Heart left ventricle (tissue), 16 donors: ENCODE measurements at regions not wholly inside any gene's neighbourhood (a gene's known extent, or its start where the extent isn't known, plus 50 kb on each side); places are given as distances from the start of the nearest gene placed in this dataset.

Source experiments
- ATAC-seq, 4 donors: fragments of 200-7000 bp; cut with Tn5 transposase; one replicate each; pipeline ENCODE4 v1.9.1; 2020 to 2022; ENCODE audit warnings: moderate library complexity in 4 of 4, mild to moderate bottlenecking in 3 of 4, moderate number of reproducible peaks in 1 of 4
- DNase-seq, 5 donors: peaks; one replicate each; pipeline ENCODE4 v3.0.0-alpha.2; 2020
- H3K27ac ChIP-seq, 12 donors: fragments of 200-600 bp; sonication (generic) in 4 of 12; one replicate each; pipeline versions ENCODE4 v1.5.0 to v1.8.0; 2016 to 2022; ENCODE audit warnings: mild to moderate bottlenecking in 2 of 12
- H3K27me3 ChIP-seq, 9 donors: fragments of 200-600 bp; sonication (generic) in 2 of 9; one replicate each; pipeline versions ENCODE4 v1.5.1 to v1.8.0; 2016 to 2022; ENCODE audit warnings: mild to moderate bottlenecking in 3 of 9
- H3K36me3 ChIP-seq, 9 donors: fragments of 200-600 bp; sonication (generic) in 2 of 9; one replicate each; pipeline versions ENCODE4 v1.5.0 to v1.8.0; 2018 to 2022; ENCODE audit warnings: mild to moderate bottlenecking in 2 of 9
- H3K4me1 ChIP-seq, 12 donors: fragments of 200-600 bp; sonication (generic) in 4 of 12; one replicate each; pipeline versions ENCODE4 v1.5.0 to v1.8.0; 2016 to 2022; ENCODE audit warnings: mild to moderate bottlenecking in 3 of 12
- H3K4me3 ChIP-seq, 12 donors: fragments of 200-600 bp; sonication (generic) in 4 of 12; one replicate each; pipeline versions ENCODE4 v1.5.0 to v1.8.0; 2017 to 2022; ENCODE audit warnings: mild to moderate bottlenecking in 9 of 12, moderate library complexity in 4 of 12
- H3K9me3 ChIP-seq, 12 donors: fragments of 200-600 bp; sonication (generic) in 4 of 12; one replicate each; pipeline versions ENCODE4 v1.5.0 to v1.8.0; 2016 to 2022; ENCODE audit warnings: mild to moderate bottlenecking in 1 of 12
- POLR2A ChIP-seq, 2 donors: fragments of 450-650 bp; IDR thresholded peaks; one replicate each; pipeline ENCODE4 v1.6.1; 2017; ENCODE audit warnings: antibody characterized with exemption in 2 of 2, mild to moderate bottlenecking in 2 of 2, moderate library complexity in 2 of 2
- WGBS, 4 donors: extraction: QIAGEN DNeasy Blood & Tissue Kit in 2 of 4; methylation state at CpG; one replicate each; pipeline versions ENCODE4 v1.1.5 to v1.1.7; 2013 to 2018; 5-methylcytosine and 5-hydroxymethylcytosine counted together
- intact Hi-C, 10 donors: fragments of 100-400 bp; cut with DNase I; formaldehyde crosslinking; loops; one replicate each; pipeline versions ENCODE4 v1.11.1 to v1.14.2; 2022
- TF ChIP-seq, protein P1 (sequence below), 12 donors: fragments of 200-600 bp; sonication (generic) in 4 of 12; IDR thresholded peaks; one replicate each; pipeline versions ENCODE4 v1.5.0 to v1.8.0; 2018 to 2022; ENCODE audit warnings: antibody characterized with exemption in 12 of 12, mild to moderate bottlenecking in 5 of 12
- donor health status: ischemic (EF 13 %, LVEDD 7.1; RV severe dilation, severe dysfunction).
- donor health status: healthy with polysubstance abuse.
- donor health status: DM: no; HTN: yes; CAD: no.
- donor health status: DM: no; HTN: no; CAD: no.
- donor health status: ischemic (EF 25% LVEDD 6.9; RV normal size, moderate dysfunction).
- donor health status: ischemic (EF 25% LVEDD 5.7; RV mildly dilated, moderate dysfunction).
- donor health status: healthy.
- donor health status: DM: yes; HTN: yes; CAD: no.
- donor health status: ischemic (EF 35%, LVEDD 5.7; RV mildly dilated, moderate dysfunction).
- donor health status: nonischemic (EF 11% LVEDD 7.7; RV severe dilation, severe dysfunction).
- donor health status: DM: yes; HTN: yes; CAD: no.
- donor health status: PGD.
- donor health status: ischemic (EF 29% LVEDD 5.4; RV normal size, mild dysfunction).
- donor health status: nonischemic (EF 23%, LVEDD 6.1; RV moderate dilation, normal function).

DNA sequence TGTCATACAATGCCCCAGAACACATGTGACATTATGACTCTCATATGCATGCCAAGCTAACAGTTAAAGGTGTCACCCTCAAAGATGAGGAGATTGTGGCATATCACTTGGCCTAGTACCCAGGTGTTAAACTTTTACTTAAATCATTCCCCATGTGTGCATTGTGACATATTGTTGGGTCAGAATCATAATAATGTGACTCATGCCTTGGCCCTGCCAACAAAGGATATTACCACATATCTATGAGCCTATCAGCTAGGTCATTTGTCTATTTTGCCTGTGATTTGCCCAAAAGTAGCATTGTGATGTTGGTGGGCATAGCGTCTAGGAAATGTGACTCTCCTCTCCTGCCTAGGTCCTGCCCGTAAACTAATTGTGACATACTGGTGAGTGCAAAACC lies 1147.1 kb upstream of the AMELY start:
- intact Hi-C loops, result no loop called here
- Histone ChIP-seq H3K27ac (no peak overlapping the region), H3K27me3 (no peaks in the 10 kb centered on the region), H3K36me3 (no peaks in the 10 kb centered on the region), H3K4me1 (no peaks in the 10 kb centered on the region), H3K9me3 (no peaks in the 10 kb centered on the region), H3K4me3 (no peak overlapping the region)
- ATAC-seq (no peak), DNase-seq (no peak)
- 89 to 95% methylated on average over 2 of the region's 2 CpGs; no CpG with 5 or more reads in 2 of the 4 donors for WGBS, 4 donors
- TF ChIP-seq POLR2A (IDR thresholded peaks at IDR 0.05), result no peak
- TF ChIP-seq, protein P1, sequence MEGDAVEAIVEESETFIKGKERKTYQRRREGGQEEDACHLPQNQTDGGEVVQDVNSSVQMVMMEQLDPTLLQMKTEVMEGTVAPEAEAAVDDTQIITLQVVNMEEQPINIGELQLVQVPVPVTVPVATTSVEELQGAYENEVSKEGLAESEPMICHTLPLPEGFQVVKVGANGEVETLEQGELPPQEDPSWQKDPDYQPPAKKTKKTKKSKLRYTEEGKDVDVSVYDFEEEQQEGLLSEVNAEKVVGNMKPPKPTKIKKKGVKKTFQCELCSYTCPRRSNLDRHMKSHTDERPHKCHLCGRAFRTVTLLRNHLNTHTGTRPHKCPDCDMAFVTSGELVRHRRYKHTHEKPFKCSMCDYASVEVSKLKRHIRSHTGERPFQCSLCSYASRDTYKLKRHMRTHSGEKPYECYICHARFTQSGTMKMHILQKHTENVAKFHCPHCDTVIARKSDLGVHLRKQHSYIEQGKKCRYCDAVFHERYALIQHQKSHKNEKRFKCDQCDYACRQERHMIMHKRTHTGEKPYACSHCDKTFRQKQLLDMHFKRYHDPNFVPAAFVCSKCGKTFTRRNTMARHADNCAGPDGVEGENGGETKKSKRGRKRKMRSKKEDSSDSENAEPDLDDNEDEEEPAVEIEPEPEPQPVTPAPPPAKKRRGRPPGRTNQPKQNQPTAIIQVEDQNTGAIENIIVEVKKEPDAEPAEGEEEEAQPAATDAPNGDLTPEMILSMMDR (IDR thresholded peaks at IDR 0.05), result no peak

DNA sequence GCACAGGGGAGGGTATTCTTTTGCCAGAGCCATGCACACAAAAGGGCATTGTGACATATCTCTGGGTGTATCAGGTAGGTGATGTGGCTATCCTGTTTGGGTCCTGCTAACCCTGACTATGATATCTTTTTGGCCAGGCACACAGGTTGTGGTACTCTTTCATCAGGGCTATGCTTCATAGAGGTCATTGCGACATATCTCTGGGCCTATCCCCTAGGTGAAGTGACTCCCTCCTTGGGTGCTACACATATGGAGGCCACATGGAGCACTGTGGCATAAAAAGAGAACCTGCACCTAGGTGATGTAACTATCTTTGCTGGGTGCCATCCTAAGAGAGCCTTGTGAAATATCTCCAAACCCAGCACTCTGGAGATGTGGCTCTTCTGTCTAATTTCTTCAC lies 1139.8 kb upstream of the AMELY start:
- TF ChIP-seq, protein P1 (IDR thresholded peaks at IDR 0.05), result no peak
- Histone ChIP-seq H3K9me3 (no peaks in the 10 kb centered on the region), H3K27ac (no peak overlapping the region), H3K36me3 (no peaks in the 10 kb centered on the region), H3K27me3 (no peaks in the 10 kb centered on the region), H3K4me3 (no peak overlapping the region), H3K4me1 (no peaks in the 10 kb centered on the region)
- ATAC-seq, result no peak
- DNase-seq, result no peak
- intact Hi-C loops, result no loop called here
- 87 to 96% methylated on average over 1 of the region's 1 CpG; no CpG with 5 or more reads in 2 of the 4 donors for WGBS, 4 donors

DNA sequence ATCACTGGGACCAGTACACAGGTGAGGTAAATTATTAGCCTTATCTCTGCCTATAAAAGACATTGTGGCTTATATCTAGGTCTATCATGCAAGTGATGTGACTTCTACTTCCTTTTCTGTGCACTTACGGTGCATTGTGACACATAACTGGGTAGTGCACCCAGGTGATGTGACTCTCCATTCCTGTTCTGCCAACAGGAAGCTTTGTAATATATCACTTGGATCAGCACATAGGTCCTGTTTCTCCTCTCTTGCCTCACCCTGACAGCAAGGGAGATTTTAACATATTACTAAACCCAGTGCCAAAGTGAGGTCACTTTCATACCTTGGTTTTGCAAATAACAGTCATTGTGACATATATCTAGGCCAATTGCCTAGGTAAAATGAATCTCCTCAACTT lies 1129.7 kb upstream of the AMELY start:
- H3K4me3 ChIP-seq, result no peak overlapping the region
- intact Hi-C loops, result no loop called here
- WGBS, 4 donors, result 79 to 81% methylated on average over 1 of the region's 1 CpG; no CpG with 5 or more reads in 2 of the 4 donors
- no peaks in the 10 kb centered on the region for H3K4me1 ChIP-seq
- DNase-seq (no peak), ATAC-seq (no peak)
- no peaks in the 10 kb centered on the region for H3K36me3 ChIP-seq
- H3K27me3 ChIP-seq, result no peaks in the 10 kb centered on the region
- no peak overlapping the region for H3K27ac ChIP-seq
- H3K9me3 ChIP-seq, result no peaks in the 10 kb centered on the region
- TF ChIP-seq POLR2A (IDR thresholded peaks at IDR 0.05), result no peak
- TF ChIP-seq, protein P1 (IDR thresholded peaks at IDR 0.05), result no peak

DNA sequence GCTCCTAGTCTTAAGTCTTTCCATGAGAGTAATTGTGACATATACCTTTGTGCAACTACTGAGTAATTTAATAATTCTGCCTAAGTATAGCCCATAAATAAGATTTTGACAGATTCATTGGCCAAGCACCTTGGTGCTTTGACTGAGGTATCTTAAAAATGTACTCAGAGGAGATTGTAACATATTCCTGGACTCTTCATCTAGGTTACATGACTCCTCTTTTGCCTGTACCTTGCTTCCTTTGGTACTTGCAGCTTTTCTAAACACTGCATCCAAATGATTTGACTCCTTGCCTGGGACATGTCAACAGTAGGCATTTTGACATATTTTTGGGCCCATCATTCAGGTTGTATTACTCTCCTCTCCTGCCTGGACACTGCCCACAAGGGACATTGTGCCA lies 1125.0 kb upstream of the AMELY start:
- Histone ChIP-seq H3K4me1 (no peaks in the 10 kb centered on the region), H3K27me3 (no peaks in the 10 kb centered on the region), H3K4me3 (no peak overlapping the region), H3K36me3 (no peaks in the 10 kb centered on the region), H3K27ac (no peak overlapping the region), H3K9me3 (no peaks in the 10 kb centered on the region)
- DNase-seq (no peak), ATAC-seq (no peak)
- intact Hi-C loops, result no loop called here
- TF ChIP-seq, protein P1 (IDR thresholded peaks at IDR 0.05), result no peak
- TF ChIP-seq POLR2A (IDR thresholded peaks at IDR 0.05), result no peak
